Spleen (tissue), 7 donors: ENCODE measurements at regions not wholly inside any gene's neighbourhood (a gene's known extent, or its start where the extent isn't known, plus 50 kb on each side); places are given as distances from the start of the nearest gene placed in this dataset.

Source experiments
- POLR2A ChIP-seq, 3 donors: fragments of 450-650 bp; IDR thresholded peaks; one replicate each; pipeline ENCODE4 v1.5.1; 2017; ENCODE audit warnings: antibody characterized with exemption in 3 of 3, mild to moderate bottlenecking in 1 of 3
- TF ChIP-seq, protein P1 (sequence below), 11 experiments: fragments of 200-600 bp in 7 of 11; fragments of 450-650 bp in 4 of 11; sonication (generic) in 4 of 11; IDR thresholded peaks in 8 of 11; conservative IDR thresholded peaks in 3 of 11; 1 replicate in 7 of 11; 2 replicates in 4 of 11; pipeline versions ENCODE4 v1.4.0 to v1.8.0; 2016 to 2021; ENCODE audit warnings: antibody characterized with exemption in 11 of 11, inconsistent platforms in 4 of 11, mild to moderate bottlenecking in 1 of 11
- donor health status: DM: no; HTN: no; CAD: no; lungs with moderate emphysema.
- donor health status: DM: no; HTN: no; CAD: no.
- donor health status: DM: no; HTN: no; CAD: no.

DNA sequence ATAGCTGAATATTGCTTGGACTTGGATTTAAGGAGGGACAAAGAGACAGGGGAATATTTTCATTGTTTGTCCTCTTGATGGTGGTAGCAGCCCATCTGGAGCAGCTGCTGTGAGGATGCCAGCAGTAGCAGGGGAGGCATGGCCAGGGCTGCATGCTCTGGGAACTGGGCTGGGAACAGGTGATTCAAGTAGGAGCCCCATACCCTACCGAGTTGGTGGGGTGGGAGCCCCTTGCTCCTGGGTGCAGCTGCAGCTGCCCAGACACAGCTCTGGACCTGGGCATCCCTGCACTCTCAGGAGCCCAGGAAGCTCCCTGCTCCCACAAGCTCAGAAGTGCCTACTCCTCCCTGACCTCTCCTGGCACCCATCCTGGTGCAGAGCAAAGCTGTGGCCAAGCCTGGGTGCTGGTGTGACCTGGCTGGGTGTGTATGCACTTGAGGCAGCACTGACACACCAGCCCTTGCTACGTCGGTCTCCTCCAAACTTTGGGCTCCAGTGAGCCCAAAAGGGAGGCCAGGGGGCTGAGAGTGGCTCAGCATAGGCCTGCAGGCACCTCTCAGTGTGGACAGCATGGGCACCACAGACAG, 341.8 kb upstream of the CCDC179 start:
- TF ChIP-seq, protein P1, sequence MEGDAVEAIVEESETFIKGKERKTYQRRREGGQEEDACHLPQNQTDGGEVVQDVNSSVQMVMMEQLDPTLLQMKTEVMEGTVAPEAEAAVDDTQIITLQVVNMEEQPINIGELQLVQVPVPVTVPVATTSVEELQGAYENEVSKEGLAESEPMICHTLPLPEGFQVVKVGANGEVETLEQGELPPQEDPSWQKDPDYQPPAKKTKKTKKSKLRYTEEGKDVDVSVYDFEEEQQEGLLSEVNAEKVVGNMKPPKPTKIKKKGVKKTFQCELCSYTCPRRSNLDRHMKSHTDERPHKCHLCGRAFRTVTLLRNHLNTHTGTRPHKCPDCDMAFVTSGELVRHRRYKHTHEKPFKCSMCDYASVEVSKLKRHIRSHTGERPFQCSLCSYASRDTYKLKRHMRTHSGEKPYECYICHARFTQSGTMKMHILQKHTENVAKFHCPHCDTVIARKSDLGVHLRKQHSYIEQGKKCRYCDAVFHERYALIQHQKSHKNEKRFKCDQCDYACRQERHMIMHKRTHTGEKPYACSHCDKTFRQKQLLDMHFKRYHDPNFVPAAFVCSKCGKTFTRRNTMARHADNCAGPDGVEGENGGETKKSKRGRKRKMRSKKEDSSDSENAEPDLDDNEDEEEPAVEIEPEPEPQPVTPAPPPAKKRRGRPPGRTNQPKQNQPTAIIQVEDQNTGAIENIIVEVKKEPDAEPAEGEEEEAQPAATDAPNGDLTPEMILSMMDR (IDR thresholded peaks at IDR 0.05 in 8 of 11, conservative IDR thresholded peaks at IDR 0.05 in 3 of 11), result no peak
- no peak for TF ChIP-seq POLR2A (IDR thresholded peaks at IDR 0.05)
